HG03139 (cell line): ENCODE measurements at regions not wholly inside any gene's neighbourhood (a gene's known extent, or its start where the extent isn't known, plus 50 kb on each side); places are given as distances from the start of the nearest gene placed in this dataset.

Experiments
- ATAC-seq: cut with Tn5 transposase; IDR thresholded peaks from one replicate; pipeline ENCODE4 v1.9.1; 2021; ENCODE audit not compliant: unreplicated experiment

DNA sequence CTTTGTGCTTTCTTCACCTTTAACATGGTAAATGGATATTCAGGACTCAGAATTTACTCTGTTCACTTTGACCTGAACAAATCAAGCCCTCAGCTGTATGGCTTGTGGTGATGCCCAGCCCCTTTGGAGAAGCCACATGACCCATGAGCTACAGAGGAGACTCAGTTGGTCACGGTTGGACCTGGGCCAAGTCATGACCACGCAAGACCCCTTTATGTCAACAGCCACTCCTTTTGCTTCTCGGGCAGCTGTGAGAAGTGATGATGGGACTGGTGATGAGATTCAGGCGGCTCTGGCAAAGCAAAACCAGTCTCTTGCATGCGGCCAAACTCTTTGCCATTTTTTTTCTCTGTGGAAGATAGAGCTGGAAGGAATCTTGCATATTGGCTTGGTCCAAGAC is 96.5 kb upstream of the AJAP1 start:
- no peak for ATAC-seq

- no peak for ATAC-seq
These were observed 93.2 kb upstream of the AJAP1 start for GRCh38 chr1:4561205-4561604.

DNA sequence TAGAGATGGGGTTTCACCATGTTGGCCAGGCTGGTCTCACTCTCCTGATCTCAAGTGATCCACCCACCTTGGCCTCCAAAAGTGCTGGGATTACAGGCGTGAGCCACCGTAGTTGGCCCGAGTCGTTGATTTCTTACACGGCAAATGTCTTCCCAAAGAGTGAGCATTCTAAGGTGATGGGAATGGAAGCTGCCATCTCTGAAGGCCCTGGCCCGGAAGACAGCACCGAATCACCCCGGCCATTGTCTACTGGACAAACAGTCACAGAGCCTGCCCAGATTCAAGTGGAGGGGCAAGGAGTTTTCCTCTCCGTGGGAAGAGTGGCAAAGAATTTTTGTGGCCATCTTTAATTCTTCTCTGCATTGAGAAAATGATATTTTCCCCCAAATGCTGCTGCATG is 92.1 kb upstream of the AJAP1 start:
- ATAC-seq = no peak

DNA sequence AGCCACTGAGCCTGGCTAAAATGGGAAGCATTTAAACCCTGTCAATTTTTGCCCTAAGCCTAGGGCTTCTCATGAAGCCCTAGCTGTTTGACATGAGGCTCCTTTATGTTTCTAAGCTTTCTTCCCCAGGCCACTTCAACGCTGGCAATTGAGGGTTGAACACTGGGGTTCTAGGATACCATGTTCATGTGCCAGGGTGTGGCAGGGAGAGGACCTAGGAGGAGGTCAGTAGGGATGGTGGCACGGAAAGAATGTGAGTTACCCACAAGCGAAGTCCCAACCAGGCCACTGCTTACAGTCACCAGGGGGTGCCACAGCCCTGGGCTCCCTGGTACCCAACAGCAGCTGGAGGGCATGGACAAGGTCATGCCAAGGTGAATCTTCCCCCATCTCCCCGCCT is 90.8 kb upstream of the AJAP1 start:
- ATAC-seq = no peak

DNA sequence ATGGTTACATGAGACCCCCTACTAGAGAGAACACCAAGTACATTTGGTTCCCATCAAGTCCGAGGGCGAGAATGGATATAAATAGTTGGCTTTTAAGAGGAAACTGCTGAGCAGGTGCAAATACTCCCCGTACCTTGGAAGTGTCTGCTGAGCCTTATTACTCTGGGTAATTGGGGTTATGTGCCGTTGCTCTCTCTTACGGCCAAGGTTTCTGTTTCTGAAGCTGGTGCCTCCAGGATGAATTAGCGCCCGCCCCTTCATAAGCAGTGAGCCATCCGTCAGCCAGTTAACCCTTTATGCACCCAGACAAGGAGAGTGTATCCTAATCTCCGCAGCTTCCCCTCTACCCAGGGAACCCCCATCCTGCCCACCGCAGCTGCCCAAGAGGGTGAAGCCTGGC is 90.4 kb upstream of the AJAP1 start:
- no peak for ATAC-seq

DNA sequence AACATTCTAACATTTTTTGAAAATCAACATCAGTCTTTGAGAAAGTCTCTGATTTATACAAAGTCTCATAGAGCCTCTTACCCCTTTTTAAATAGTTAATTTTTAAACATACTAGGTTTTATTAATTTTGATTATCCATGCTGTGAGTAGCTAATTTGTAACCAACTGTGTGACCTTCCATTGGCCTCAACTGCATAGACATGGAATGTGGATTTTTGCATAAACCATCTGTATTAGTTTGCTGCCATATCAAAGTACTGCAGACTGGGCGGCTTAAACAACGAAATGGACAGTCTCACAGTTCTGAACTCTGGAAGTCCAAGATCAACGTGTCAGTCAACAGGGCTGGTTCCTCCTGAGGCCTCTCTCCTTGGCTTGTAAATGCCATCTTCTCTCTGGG is 89.2 kb upstream of the AJAP1 start:
- ATAC-seq = no peak

- ATAC-seq = no peak
These were observed 88.5 kb upstream of the AJAP1 start for GRCh38 chr1:4565801-4566449.

GRCh38 chr1:4571263-4571662 is 83.1 kb upstream of the AJAP1 start:
- no peak for ATAC-seq

DNA sequence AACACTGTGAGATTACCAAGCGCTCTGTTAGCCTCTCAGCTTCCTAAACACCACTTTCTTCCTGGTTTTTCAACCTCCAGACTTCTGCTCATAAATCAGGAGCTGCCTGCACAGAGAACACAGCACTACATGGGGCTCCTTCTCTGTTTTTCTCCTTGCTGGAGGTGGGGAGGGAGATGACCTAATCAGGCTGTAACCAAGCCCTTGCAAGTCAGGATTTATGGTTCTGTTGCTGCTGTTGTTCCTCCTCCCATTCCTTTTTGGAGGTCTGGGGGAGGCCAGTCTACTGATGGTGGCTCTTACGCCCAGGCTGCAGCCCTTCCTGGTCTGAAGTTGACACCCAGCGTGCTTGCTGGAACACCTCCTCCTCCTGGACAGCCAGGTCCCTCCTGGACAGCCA is 80.9 kb upstream of the AJAP1 start:
- ATAC-seq = no peak

GRCh38 chr1:4581807-4582206 is 72.6 kb upstream of the AJAP1 start:
- ATAC-seq = no peak

GRCh38 chr1:4584449-4584848 is 70.0 kb upstream of the AJAP1 start:
- no peak for ATAC-seq

DNA sequence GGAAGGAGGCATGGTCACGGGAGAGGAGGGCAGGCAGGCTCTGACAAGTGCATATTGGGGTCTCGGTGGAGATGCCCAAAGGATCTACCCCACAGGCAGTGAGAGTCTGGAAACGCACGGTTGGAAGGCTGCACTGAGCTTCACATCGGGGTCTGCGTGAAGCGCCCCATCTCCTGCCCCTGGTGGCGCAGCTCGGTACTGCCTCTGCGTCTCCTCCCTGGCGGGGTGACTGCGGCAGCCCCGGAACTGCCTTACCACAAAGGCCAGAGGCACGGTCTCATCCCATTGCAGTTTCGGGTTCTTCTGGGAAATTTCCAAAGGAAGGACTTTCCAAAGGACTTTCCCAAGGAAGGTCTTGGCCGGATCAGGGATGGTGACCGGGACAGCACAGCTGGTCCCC is 69.2 kb upstream of the AJAP1 start:
- no peak for ATAC-seq

DNA sequence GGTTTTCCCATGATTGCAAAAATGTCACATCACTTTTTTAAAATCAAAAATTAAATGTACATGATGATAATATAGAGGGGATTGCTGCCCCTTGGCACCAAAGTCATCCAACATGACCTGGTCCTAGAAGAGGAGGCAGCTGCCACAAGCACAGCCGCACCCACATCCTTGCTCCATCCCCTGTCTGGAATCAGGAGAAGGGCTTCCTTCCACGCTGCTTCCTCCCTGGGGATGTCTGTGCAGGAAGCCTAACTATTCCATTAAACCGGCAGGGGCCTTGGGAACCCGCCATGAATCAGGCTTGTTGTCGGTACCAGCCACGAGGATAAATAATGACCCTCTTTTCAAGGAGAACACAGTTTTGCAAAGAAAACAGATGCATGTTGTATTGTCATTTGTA is 68.7 kb upstream of the AJAP1 start:
- ATAC-seq = no peak

- no peak for ATAC-seq
These were observed 67.7 kb upstream of the AJAP1 start for GRCh38 chr1:4586611-4587160.

GRCh38 chr1:4587721-4588120 is 66.7 kb upstream of the AJAP1 start:
- no peak for ATAC-seq

DNA sequence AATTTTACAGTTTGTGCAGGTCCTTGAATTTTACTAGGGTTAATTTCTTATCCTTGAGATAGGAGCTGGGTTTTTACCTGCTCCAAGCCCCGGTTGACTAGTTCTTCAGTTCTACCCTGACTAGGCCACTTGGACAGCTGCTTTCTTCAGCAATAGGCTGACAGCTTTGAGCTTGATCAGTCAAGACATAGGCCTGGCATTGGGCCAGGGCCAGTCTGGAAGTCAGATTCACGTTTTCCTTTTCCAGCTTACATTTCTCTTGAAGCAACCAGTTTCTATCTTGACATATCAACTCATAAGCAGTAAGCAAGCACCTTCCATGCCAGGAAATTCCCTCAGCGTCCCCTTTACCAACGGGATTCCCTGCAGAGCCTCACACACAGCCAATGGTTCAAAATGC is 63.7 kb upstream of the AJAP1 start:
- no peak for ATAC-seq

DNA sequence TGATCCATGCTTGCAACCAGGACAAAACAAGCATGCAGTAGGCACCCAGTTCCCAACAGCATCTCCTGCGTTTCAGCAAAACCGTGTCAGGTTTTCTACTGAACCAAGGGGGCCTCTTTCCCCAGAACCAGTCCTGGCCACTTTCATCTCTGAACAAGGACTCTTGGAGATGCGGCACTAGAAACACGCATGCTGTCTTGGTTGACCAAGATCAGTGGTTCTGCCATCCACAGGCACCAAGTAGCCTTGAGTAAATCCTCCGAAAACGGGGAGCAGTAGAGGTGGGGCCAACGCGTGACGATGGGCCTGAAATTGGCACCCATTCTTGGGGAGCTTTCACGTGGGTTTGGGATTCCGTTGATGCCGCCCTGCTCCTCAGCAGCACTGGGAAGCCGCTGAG is 62.5 kb upstream of the AJAP1 start:
- ATAC-seq = no peak

- no peak for ATAC-seq
These were observed 61.3 kb upstream of the AJAP1 start for GRCh38 chr1:4593106-4593505.

GRCh38 chr1:4594286-4594991 is 60.0 kb upstream of the AJAP1 start:
- no peak for ATAC-seq

GRCh38 chr1:4595341-4596225 is 58.8 kb upstream of the AJAP1 start:
- no peak for ATAC-seq

GRCh38 chr1:4596486-4596885 is 57.9 kb upstream of the AJAP1 start:
- ATAC-seq = no peak

- no peak for ATAC-seq
These were observed 57.4 kb upstream of the AJAP1 start for GRCh38 chr1:4597020-4597419.
